ENCODE measurements at regions not wholly inside any gene's neighbourhood (a gene's known extent, or its start where the extent isn't known, plus 50 kb on each side); places are given as distances from the start of the nearest gene placed in this dataset.

GRCh38 chrX:101986586-101986985, 54.8 kb upstream of the ZMAT1 start:
- H3K4me1 ChIP-seq (ENCODE audit: control insufficient read depth, insufficient read depth, low read length): no peaks in the 10 kb centered on the region
- no peaks in the 10 kb centered on the region for H3K9me3 ChIP-seq (ENCODE audit: control insufficient read depth, insufficient read depth, low read length)
- no peak overlapping the region for H3K27ac ChIP-seq (ENCODE audit: low read length)
- H3K4me3 ChIP-seq (ENCODE audit: low read length): no peak overlapping the region
- no peak for DNase-seq (ENCODE audit: low read depth, low spot score)
- no peaks in the 10 kb centered on the region for H3K27me3 ChIP-seq (ENCODE audit: control insufficient read depth, insufficient read depth, low read length)
- H3K36me3 ChIP-seq (ENCODE audit: control insufficient read depth, insufficient read depth, low read length): no peaks in the 10 kb centered on the region
- WGBS (ENCODE audit: insufficient coverage, insufficient read length): no CpG with 5 or more reads among the region's 2 CpGs
